Mononuclear cell (primary cell): ENCODE measurements at regions not wholly inside any gene's neighbourhood (a gene's known extent, or its start where the extent isn't known, plus 50 kb on each side); places are given as distances from the start of the nearest gene placed in this dataset.
"Not testable (repeated sequence)": the region's sequence is repeated elsewhere in the genome, so short reads cannot be mapped to it uniquely, and the experiment has no call there.

ENCODE experiments used
- H3K27me3 ChIP-seq: 2 replicates; pipeline ENCODE4 v1.6.0; 2011; ENCODE audit warnings: low read length, control low read depth; ENCODE audit not compliant: insufficient read depth
- H3K4me1 ChIP-seq: 2 replicates; pipeline ENCODE4 v1.5.1; 2011; ENCODE audit warnings: mild to moderate bottlenecking, low read length, control low read depth; ENCODE audit not compliant: insufficient read depth
- H3K4me3 ChIP-seq: 2 replicates; pipeline ENCODE4 v1.5.1; 2011; ENCODE audit warnings: mild to moderate bottlenecking, low read length, moderate library complexity
- H3K9me3 ChIP-seq: 2 replicates; pipeline ENCODE4 v1.5.1; 2011; ENCODE audit warnings: low read depth, mild to moderate bottlenecking, control low read depth, low read length

GRCh38 chr17:27009087-27009486 lies 284.8 kb upstream of the WSB1 start:
- Histone ChIP-seq H3K4me3 (no peak overlapping the region), H3K9me3 (no peaks in the 10 kb centered on the region), H3K4me1 (no peaks in the 10 kb centered on the region), H3K27me3 (no peaks in the 10 kb centered on the region)

- not testable (repeated sequence) for H3K4me3 ChIP-seq, H3K9me3 ChIP-seq, H3K27me3 ChIP-seq, H3K4me1 ChIP-seq
Measured at GRCh38 chr17:27010138-27010537, 283.8 kb upstream of the WSB1 start.

GRCh38 chr17:27030552-27030951 lies 263.4 kb upstream of the WSB1 start:
- H3K4me3 ChIP-seq, H3K27me3 ChIP-seq, H3K4me1 ChIP-seq, H3K9me3 ChIP-seq: not testable (repeated sequence)

GRCh38 chr17:27038676-27039075 lies 255.2 kb upstream of the WSB1 start:
- Histone ChIP-seq H3K4me1 (no peaks in the 10 kb centered on the region), H3K9me3 (no peaks in the 10 kb centered on the region), H3K27me3 (no peaks in the 10 kb centered on the region)

GRCh38 chr17:27045039-27045438 lies 248.9 kb upstream of the WSB1 start:
- not testable (repeated sequence) for H3K9me3 ChIP-seq, H3K4me1 ChIP-seq, H3K4me3 ChIP-seq, H3K27me3 ChIP-seq

More at GRCh38 chr17:27038676-27039075, 255.2 kb upstream of the WSB1 start:
- no peak overlapping the region for H3K4me3 ChIP-seq

GRCh38 chr17:27049104-27049784 lies 244.7 kb upstream of the WSB1 start:
- Histone ChIP-seq H3K9me3 (no peaks in the 10 kb centered on the region), H3K27me3 (no peaks in the 10 kb centered on the region), H3K4me3 (no peak overlapping the region), H3K4me1 (no peaks in the 10 kb centered on the region)

GRCh38 chr17:27065588-27065987 lies 228.3 kb upstream of the WSB1 start:
- no peaks in the 10 kb centered on the region for H3K9me3 ChIP-seq
- H3K27me3 ChIP-seq = no peaks in the 10 kb centered on the region
- no peak overlapping the region for H3K4me3 ChIP-seq
- H3K4me1 ChIP-seq = no peaks in the 10 kb centered on the region

- no peaks in the 10 kb centered on the region for H3K27me3 ChIP-seq
- no peaks in the 10 kb centered on the region for H3K4me1 ChIP-seq
- no peak overlapping the region for H3K4me3 ChIP-seq
- H3K9me3 ChIP-seq = no peaks in the 10 kb centered on the region
Measured at GRCh38 chr17:27066315-27066714, 227.6 kb upstream of the WSB1 start.

- no peaks in the 10 kb centered on the region for H3K9me3 ChIP-seq
- no peaks in the 10 kb centered on the region for H3K27me3 ChIP-seq
- no peaks in the 10 kb centered on the region for H3K4me1 ChIP-seq
- no peak overlapping the region for H3K4me3 ChIP-seq
Measured at GRCh38 chr17:27069842-27070508, 223.9 kb upstream of the WSB1 start.

- Histone ChIP-seq H3K4me3 (no peak overlapping the region), H3K9me3 (no peaks in the 10 kb centered on the region), H3K27me3 (no peaks in the 10 kb centered on the region), H3K4me1 (no peaks in the 10 kb centered on the region)
Measured at GRCh38 chr17:27070836-27071235, 223.1 kb upstream of the WSB1 start.

GRCh38 chr17:27072885-27073284 lies 221.0 kb upstream of the WSB1 start:
- H3K27me3 ChIP-seq = no peaks in the 10 kb centered on the region
- H3K4me1 ChIP-seq = no peaks in the 10 kb centered on the region
- no peaks in the 10 kb centered on the region for H3K9me3 ChIP-seq
- no peak overlapping the region for H3K4me3 ChIP-seq

- H3K4me1 ChIP-seq = no peaks in the 10 kb centered on the region
- no peak overlapping the region for H3K4me3 ChIP-seq
- H3K9me3 ChIP-seq = no peaks in the 10 kb centered on the region
- no peaks in the 10 kb centered on the region for H3K27me3 ChIP-seq
Measured at GRCh38 chr17:27076814-27077213, 217.1 kb upstream of the WSB1 start.

- no peak overlapping the region for H3K4me3 ChIP-seq
- H3K4me1 ChIP-seq = no peaks in the 10 kb centered on the region
- H3K9me3 ChIP-seq = no peaks in the 10 kb centered on the region
- H3K27me3 ChIP-seq = no peaks in the 10 kb centered on the region
Measured at GRCh38 chr17:27078296-27078695, 215.6 kb upstream of the WSB1 start.

GRCh38 chr17:27079660-27080059 lies 214.3 kb upstream of the WSB1 start:
- Histone ChIP-seq H3K4me1 (no peaks in the 10 kb centered on the region), H3K4me3 (no peak overlapping the region), H3K9me3 (no peaks in the 10 kb centered on the region), H3K27me3 (no peaks in the 10 kb centered on the region)

GRCh38 chr17:27081002-27081638 lies 212.8 kb upstream of the WSB1 start:
- H3K9me3 ChIP-seq = no peaks in the 10 kb centered on the region
- no peaks in the 10 kb centered on the region for H3K27me3 ChIP-seq
- no peaks in the 10 kb centered on the region for H3K4me1 ChIP-seq
- no peak overlapping the region for H3K4me3 ChIP-seq
